GM12874 (cell line): ENCODE measurements at regions not wholly inside any gene's neighbourhood (a gene's known extent, or its start where the extent isn't known, plus 50 kb on each side); places are given as distances from the start of the nearest gene placed in this dataset.

ENCODE experiments used
- TF ChIP-seq, protein P1 (sequence below): IDR thresholded peaks from 2 replicates; pipeline ENCODE4 v1.5.1; 2011; ENCODE audit warnings: low read depth, mild to moderate bottlenecking, control low read depth, low read length, moderate library complexity; ENCODE audit not compliant: insufficient read depth

DNA sequence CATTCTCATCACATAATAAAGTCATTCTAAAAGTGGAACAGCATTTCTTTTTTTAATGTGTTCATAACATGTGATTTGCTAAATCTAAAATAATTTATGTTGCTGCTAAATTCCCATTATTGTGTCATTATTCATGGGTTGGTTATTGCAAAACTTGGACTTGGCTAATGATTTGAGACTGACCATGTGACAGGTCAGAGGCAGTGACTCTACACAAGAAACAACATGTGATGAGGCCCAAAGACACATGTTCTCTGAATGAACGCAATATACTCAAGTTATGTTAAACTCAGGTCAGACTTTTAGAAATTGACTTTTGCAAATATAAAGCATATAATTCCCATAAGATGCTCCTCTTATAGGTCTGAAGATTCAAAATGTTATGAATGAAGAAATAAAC lies 566.1 kb downstream of the TBL1XR1 start:
- TF ChIP-seq, protein P1, sequence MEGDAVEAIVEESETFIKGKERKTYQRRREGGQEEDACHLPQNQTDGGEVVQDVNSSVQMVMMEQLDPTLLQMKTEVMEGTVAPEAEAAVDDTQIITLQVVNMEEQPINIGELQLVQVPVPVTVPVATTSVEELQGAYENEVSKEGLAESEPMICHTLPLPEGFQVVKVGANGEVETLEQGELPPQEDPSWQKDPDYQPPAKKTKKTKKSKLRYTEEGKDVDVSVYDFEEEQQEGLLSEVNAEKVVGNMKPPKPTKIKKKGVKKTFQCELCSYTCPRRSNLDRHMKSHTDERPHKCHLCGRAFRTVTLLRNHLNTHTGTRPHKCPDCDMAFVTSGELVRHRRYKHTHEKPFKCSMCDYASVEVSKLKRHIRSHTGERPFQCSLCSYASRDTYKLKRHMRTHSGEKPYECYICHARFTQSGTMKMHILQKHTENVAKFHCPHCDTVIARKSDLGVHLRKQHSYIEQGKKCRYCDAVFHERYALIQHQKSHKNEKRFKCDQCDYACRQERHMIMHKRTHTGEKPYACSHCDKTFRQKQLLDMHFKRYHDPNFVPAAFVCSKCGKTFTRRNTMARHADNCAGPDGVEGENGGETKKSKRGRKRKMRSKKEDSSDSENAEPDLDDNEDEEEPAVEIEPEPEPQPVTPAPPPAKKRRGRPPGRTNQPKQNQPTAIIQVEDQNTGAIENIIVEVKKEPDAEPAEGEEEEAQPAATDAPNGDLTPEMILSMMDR: no peak

DNA sequence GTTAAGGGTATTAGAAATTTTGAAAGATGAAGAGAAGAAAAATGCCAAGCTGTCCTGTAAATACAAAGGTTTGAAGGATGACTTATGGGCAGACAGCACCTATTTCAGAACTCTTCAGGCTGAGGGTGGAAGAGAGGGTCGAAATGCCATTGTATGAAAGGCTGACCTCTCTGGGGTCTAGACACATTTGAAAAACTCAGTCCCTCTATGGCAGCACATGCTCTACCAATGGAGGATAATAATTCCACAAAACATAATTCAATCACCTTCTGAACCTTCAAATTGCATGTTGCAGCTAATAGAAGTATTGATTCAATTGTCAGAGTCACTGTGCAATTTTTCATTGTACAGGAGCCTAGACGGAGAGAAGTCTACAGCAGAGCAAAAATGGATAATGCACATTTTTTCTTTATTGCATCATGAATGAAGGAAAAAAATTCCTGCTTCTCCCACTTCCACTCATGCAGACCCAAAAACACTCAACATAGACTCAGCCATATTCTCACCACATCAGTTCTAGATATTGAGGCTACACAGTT lies 569.1 kb downstream of the TBL1XR1 start:
- TF ChIP-seq, protein P1: no peak

DNA sequence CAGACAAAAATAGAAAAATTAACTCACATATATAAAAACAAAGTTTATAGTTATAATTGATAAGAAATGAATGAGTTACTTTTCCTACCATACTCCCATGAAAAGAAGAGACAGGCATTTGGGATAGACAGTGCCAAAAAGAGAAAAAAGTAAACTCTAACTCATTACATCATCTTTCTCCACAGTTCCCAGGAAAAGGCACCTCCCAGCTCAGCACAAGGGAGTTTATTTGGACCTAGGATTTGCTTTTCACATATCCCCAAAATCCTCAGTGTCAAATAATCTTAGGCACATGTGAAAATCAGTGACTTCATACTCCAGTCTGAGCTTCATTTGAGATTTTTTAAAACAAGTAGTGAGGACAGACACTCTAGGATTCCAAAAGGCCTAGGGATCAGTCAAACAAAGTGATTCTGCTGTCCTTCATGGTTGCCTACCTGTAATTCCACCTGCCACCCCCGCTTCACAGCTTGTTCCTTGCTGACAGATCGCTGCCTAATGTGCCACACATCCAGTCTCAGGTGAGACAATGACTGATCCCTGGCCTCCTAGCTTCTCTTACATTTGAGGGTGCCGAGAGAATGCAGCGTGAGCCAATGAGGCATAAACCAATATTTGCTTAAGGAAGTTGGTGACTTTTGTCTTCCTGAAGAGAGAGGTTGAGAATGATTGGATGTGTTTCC lies 573.7 kb downstream of the TBL1XR1 start:
- TF ChIP-seq, protein P1: no peak

DNA sequence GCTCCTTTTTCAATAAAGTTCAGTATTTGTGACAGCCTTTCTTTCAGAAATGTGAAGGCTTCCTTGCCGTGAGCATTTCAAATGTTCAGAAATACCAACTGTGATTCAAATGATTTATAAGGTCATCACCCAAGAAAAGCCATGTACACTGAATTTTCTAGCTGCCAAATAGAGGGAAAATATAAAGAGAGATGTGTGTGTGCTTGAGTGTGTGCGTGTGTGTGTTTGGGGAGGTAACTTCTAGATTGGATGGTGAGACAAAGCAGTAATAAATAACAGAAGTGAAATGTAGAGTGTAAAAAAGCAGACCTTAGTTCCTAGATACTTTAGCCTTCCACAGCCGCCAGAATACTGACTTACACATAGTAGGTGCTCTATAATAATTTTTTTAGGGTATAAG lies 577.4 kb downstream of the TBL1XR1 start:
- TF ChIP-seq, protein P1: no peak

DNA sequence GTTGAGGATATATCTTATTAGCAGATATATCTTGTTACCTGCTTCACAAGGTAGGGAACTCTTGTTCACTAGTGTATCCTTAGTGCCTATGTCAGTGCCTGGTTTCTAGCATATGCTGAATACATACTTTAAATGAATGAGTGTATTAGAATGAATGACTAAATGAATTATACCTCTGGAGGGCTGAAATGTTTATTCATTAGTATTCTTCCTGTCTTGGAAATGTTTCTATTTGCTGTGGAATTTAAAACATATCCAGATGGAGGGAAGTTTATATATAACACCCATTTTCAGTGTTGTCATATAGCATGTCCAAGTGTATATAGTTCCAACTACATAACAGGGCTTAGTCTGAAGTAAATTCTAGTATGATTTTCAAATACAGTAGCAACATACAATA lies 581.5 kb downstream of the TBL1XR1 start:
- TF ChIP-seq, protein P1: no peak

DNA sequence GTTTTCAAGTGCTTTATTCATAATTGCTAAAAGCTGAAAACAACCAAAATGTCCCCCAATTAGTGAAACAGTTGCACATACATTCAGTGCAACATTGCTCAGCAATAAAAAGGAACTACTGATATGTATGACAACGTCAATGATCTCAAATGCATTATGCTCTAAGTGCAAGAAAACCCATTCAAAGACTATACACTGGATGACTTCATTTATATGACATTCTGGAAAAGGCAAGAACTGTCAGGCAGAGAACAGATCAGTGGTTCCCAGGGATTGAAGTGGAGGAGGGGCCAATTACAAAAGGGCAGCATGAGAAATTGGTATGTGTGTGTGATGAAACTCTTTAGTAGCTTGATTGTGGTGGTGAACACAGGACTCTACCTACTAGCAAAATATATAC lies 585.6 kb downstream of the TBL1XR1 start:
- TF ChIP-seq, protein P1: no peak

DNA sequence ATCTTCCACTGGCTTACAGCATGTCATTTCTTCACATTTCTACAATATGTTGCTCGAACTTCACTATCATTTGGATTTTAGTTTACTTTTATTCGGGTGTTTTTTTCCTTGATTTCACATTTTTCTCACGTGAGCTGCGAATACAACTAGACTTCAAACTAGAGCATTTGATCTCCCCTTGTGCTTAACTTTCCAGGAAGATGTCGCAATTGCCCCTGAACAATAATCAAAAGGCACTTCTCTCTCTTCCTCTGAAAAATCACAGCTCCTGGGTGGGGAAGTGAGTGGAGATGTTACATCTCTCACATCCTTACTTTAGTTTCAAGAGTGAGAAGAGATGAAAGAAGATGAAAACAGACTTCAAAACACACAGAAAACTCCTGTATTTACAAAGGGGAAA lies 587.9 kb downstream of the TBL1XR1 start:
- TF ChIP-seq, protein P1: no peak
